Spleen (tissue), 11 donors: ENCODE measurements at regions not wholly inside any gene's neighbourhood (a gene's known extent, or its start where the extent isn't known, plus 50 kb on each side); places are given as distances from the start of the nearest gene placed in this dataset.

ENCODE experiments used
- DNase-seq: peaks from one replicate; pipeline ENCODE4 v3.0.0-alpha.2; 2020
- H3K27ac ChIP-seq, 8 donors: fragments of 200-600 bp; sonication (generic) in 7 of 8; 1 replicate in 4 of 8; 2 replicates in 4 of 8; pipeline versions ENCODE4 v1.5.0 to v1.8.0; 2016 to 2021; ENCODE audit warnings: inconsistent platforms in 4 of 8, mild to moderate bottlenecking in 4 of 8, moderate library complexity in 1 of 8
- H3K27me3 ChIP-seq, 7 donors: fragments of 200-600 bp; sonication (generic) in 6 of 7; replicated peaks in 1 of 7; 1 replicate in 4 of 7; 2 replicates in 3 of 7; pipeline versions ENCODE4 v1.5.0 to v1.8.0; 2016 to 2021; ENCODE audit warnings: inconsistent platforms in 3 of 7, mild to moderate bottlenecking in 1 of 7
- H3K36me3 ChIP-seq, 6 donors: fragments of 200-600 bp; sonication (generic) in 5 of 6; 1 replicate in 4 of 6; 2 replicates in 2 of 6; pipeline versions ENCODE4 v1.5.0 to v1.8.0; 2016 to 2021; ENCODE audit warnings: inconsistent platforms in 2 of 6
- H3K4me1 ChIP-seq, 6 donors: fragments of 200-600 bp; sonication (generic) in 5 of 6; 1 replicate in 3 of 6; 2 replicates in 3 of 6; pipeline versions ENCODE4 v1.5.0 to v1.8.0; 2016 to 2021; ENCODE audit warnings: inconsistent platforms in 3 of 6
- H3K4me3 ChIP-seq, 8 donors: fragments of 200-600 bp; sonication (generic) in 7 of 8; 1 replicate in 4 of 8; 2 replicates in 4 of 8; pipeline versions ENCODE4 v1.5.0 to v1.8.0; 2016 to 2021; ENCODE audit warnings: inconsistent platforms in 4 of 8, mild to moderate bottlenecking in 4 of 8, moderate library complexity in 2 of 8
- H3K9me3 ChIP-seq, 8 donors: fragments of 200-600 bp; sonication (generic) in 7 of 8; 1 replicate in 4 of 8; 2 replicates in 4 of 8; pipeline versions ENCODE4 v1.5.0 to v1.8.0; 2016 to 2021; ENCODE audit warnings: inconsistent platforms in 4 of 8
- POLR2A ChIP-seq, 3 donors: fragments of 450-650 bp; IDR thresholded peaks; one replicate each; pipeline ENCODE4 v1.5.1; 2017; ENCODE audit warnings: antibody characterized with exemption in 3 of 3, mild to moderate bottlenecking in 1 of 3
- POLR2AphosphoS5 ChIP-seq, 3 donors: sonication (generic); formaldehyde crosslinking; IDR thresholded peaks; one replicate each; pipeline ENCODE4 v1.5.1; 2017; ENCODE audit warnings: antibody characterized with exemption in 3 of 3
- WGBS, 5 donors: extraction: QIAGEN DNeasy Blood & Tissue Kit in 3 of 5; methylation state at CpG; one replicate each; pipeline versions ENCODE4 v1.1.5 to v1.1.7; 2013 to 2018; 5-methylcytosine and 5-hydroxymethylcytosine counted together
- intact Hi-C: fragments of 100-400 bp; cut with DNase I; formaldehyde crosslinking; loops from one replicate; pipeline ENCODE4 v1.15.0; 2023; ENCODE audit warnings: low total_unique reads
- TF ChIP-seq, protein P1 (sequence below), 11 experiments: fragments of 200-600 bp in 7 of 11; fragments of 450-650 bp in 4 of 11; sonication (generic) in 4 of 11; IDR thresholded peaks in 8 of 11; conservative IDR thresholded peaks in 3 of 11; 1 replicate in 7 of 11; 2 replicates in 4 of 11; pipeline versions ENCODE4 v1.4.0 to v1.8.0; 2016 to 2021; ENCODE audit warnings: antibody characterized with exemption in 11 of 11, inconsistent platforms in 4 of 11, mild to moderate bottlenecking in 1 of 11
- donor health status: healthy with polysubstance abuse.
- donor health status: DM: no; HTN: no; CAD: no; lungs with moderate emphysema.
- donor health status: DM: no; HTN: no; CAD: no.
- donor health status: Bipolar disorder and iron deficiency.
- donor health status: healthy.
- donor health status: DM: no; HTN: no; CAD: no.
- donor health status: DM: yes; HTN: yes; CAD: no.

DNA sequence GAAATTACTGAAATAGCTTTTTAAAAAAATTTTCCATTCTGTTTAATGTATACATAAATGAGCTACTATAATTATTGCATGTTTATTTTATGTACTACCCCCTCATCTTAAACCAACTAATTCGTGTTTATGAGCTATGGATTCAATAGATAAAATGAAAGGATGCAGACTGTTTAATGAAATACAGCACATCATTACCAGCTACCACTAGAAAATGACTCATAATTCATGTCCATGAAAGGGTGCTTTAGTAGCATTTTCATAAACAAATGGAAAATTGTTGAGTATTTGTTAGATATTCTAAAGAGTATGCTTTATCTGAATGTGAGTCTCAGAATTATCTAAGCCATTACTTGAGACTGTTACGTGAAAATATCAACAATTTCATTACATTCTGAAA is 1590.1 kb downstream of the HACE1 start:
- no peak for DNase-seq
- Histone ChIP-seq H3K36me3 (no peaks in the 10 kb centered on the region), H3K27me3 (no peaks in the 10 kb centered on the region), H3K4me3 (no peak overlapping the region), H3K9me3 (no peaks in the 10 kb centered on the region), H3K4me1 (no peaks in the 10 kb centered on the region), H3K27ac (no peak overlapping the region)
- TF ChIP-seq, protein P1, sequence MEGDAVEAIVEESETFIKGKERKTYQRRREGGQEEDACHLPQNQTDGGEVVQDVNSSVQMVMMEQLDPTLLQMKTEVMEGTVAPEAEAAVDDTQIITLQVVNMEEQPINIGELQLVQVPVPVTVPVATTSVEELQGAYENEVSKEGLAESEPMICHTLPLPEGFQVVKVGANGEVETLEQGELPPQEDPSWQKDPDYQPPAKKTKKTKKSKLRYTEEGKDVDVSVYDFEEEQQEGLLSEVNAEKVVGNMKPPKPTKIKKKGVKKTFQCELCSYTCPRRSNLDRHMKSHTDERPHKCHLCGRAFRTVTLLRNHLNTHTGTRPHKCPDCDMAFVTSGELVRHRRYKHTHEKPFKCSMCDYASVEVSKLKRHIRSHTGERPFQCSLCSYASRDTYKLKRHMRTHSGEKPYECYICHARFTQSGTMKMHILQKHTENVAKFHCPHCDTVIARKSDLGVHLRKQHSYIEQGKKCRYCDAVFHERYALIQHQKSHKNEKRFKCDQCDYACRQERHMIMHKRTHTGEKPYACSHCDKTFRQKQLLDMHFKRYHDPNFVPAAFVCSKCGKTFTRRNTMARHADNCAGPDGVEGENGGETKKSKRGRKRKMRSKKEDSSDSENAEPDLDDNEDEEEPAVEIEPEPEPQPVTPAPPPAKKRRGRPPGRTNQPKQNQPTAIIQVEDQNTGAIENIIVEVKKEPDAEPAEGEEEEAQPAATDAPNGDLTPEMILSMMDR (IDR thresholded peaks at IDR 0.05 in 8 of 11, conservative IDR thresholded peaks at IDR 0.05 in 3 of 11): no peak
- TF ChIP-seq POLR2AphosphoS5 (IDR thresholded peaks at IDR 0.05) (no peak), POLR2A (IDR thresholded peaks at IDR 0.05) (no peak)
- intact Hi-C loops: no loop called here
- WGBS, 5 donors: 51 to 62% (median 58%) methylated on average over 2 of the region's 2 CpGs

DNA sequence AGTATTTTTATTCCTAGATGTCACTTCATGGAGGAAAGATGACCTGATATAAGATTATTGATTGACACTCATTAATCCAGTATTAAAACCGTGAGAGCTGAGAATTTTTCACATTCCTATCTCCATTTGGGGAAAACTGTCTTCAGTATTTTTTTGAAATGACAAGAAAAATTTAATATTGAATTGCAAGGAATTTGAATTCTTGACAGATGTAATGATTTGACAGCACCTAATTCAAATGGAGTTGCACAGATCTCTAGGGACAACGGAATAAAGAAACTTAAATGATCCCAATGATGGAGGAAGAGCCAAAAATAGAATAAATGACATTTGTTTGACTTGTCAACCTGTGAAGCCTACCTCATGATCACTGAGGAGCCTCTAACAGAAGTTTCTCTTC is 1591.4 kb downstream of the HACE1 start:
- H3K4me3 ChIP-seq: no peak overlapping the region
- intact Hi-C loops: no loop called here
- H3K9me3 ChIP-seq: peaks cover 0 to 9% (median 0%) of the 10 kb centered on the region in 8 donors
- 45 to 74% (median 61%) methylated on average over 2 of the region's 2 CpGs for WGBS, 5 donors
- no peaks in the 10 kb centered on the region for H3K27me3 ChIP-seq
- DNase-seq: no peak
- TF ChIP-seq POLR2A (IDR thresholded peaks at IDR 0.05): no peak
- H3K27ac ChIP-seq: no peak overlapping the region
- H3K36me3 ChIP-seq: no peaks in the 10 kb centered on the region
- H3K4me1 ChIP-seq: no peaks in the 10 kb centered on the region

DNA sequence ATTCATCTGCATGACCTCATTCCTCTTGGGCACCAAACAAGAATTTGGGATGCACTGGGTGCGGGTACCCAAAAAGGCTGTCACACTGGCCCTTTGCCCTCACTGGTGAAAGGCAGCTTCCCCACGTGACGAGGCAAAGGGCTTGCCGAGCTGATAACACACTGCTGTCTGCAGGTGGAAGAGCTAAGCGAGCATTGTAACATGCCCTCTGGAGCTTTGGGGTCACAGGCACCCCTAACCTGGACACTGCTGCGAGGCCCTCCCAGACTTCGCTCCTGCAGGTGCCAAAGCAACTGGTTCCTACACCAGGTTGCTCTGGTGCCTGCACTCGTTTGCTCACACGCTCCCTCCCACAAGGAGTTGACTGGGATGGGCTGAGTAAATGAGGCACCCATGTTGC is 1595.7 kb downstream of the HACE1 start:
- DNase-seq: peak; percentile 67
- TF ChIP-seq POLR2A (IDR thresholded peaks at IDR 0.05): no peak
- TF ChIP-seq, protein P1 (IDR thresholded peaks at IDR 0.05 in 8 of 11, conservative IDR thresholded peaks at IDR 0.05 in 3 of 11): no peak
- TF ChIP-seq POLR2AphosphoS5 (IDR thresholded peaks at IDR 0.05): no peak
- 82 to 92% (median 88%) methylated on average over 7 to 9 of the region's 9 CpGs for WGBS, 5 donors
- Histone ChIP-seq H3K27ac (no peak overlapping the region), H3K4me3 (no peak overlapping the region), H3K4me1 (no peaks in the 10 kb centered on the region), H3K27me3 (no peaks in the 10 kb centered on the region), H3K9me3 (peaks cover 0 to 9% (median 0%) of the 10 kb centered on the region in 8 donors), H3K36me3 (no peaks in the 10 kb centered on the region)
- intact Hi-C loops: no loop called here

DNA sequence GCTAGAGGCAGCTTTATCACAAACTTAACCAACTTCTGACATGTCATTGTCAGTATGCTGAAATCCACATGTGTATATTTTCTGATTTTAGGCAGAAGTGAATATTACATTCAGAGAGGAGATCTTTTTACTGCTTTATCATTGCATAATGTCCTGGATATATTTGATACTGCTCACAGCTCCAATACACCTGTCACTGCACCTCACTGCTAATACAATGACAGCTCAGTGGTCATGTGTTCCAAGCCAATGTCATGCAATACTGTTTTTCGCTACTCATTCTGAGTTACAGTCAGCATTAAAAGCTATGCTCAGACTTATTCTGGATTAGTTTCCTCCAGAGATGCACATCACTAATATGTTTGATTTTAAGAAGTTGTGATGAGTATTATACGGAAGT is 1604.6 kb downstream of the HACE1 start:
- no peak for DNase-seq
- TF ChIP-seq POLR2A (IDR thresholded peaks at IDR 0.05): no peak
- TF ChIP-seq POLR2AphosphoS5 (IDR thresholded peaks at IDR 0.05): no peak
- TF ChIP-seq, protein P1 (IDR thresholded peaks at IDR 0.05 in 8 of 11, conservative IDR thresholded peaks at IDR 0.05 in 3 of 11): no peak
- no peaks in the 10 kb centered on the region for H3K4me1 ChIP-seq
- H3K9me3 ChIP-seq: peaks cover 0 to 15% (median 0%) of the 10 kb centered on the region in 8 donors
- intact Hi-C loops: no loop called here
- 81 to 95% (median 87%) methylated on average over 2 of the region's 2 CpGs for WGBS, 5 donors
- H3K4me3 ChIP-seq: no peak overlapping the region
- no peak overlapping the region for H3K27ac ChIP-seq
- no peaks in the 10 kb centered on the region for H3K36me3 ChIP-seq
- H3K27me3 ChIP-seq: no peaks in the 10 kb centered on the region

DNA sequence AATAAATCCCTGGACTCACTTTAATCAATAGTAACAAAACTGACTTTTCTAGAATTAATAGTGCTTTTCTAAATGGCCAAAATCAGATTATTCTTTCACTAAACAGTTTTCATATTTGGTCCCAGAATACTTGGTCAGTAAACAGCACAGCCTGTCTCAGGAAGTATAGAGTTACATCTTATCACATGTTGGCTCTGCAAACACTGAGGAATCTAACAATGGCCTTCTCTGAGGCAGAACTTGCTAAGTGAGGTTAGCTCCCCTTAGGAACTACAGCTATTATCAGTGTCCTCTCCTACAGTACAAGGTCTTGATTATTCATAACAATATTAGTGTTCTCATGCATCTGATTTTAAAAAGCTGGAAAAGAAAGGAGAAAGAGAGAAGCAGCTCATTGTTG is 1622.8 kb downstream of the HACE1 start:
- no peak for DNase-seq
- Histone ChIP-seq H3K4me3 (no peak overlapping the region), H3K9me3 (peaks cover 0 to 4% (median 0%) of the 10 kb centered on the region in 8 donors), H3K4me1 (no peaks in the 10 kb centered on the region), H3K27ac (no peak overlapping the region), H3K27me3 (no peaks in the 10 kb centered on the region), H3K36me3 (no peaks in the 10 kb centered on the region)
- TF ChIP-seq POLR2A (IDR thresholded peaks at IDR 0.05) (no peak), POLR2AphosphoS5 (IDR thresholded peaks at IDR 0.05) (no peak)
- TF ChIP-seq, protein P1 (IDR thresholded peaks at IDR 0.05 in 8 of 11, conservative IDR thresholded peaks at IDR 0.05 in 3 of 11): no peak
- intact Hi-C loops: no loop called here
